Adrenal gland (tissue), 9 donors: ENCODE measurements at regions not wholly inside any gene's neighbourhood (a gene's known extent, or its start where the extent isn't known, plus 50 kb on each side); places are given as distances from the start of the nearest gene placed in this dataset.

Experiments
- DNase-seq, 7 donors: peaks; one replicate each; pipeline ENCODE4 v3.0.0-alpha.2; 2019 to 2020
- H3K27ac ChIP-seq, 5 donors: fragments of 200-600 bp; sonication (generic) in 4 of 5; 1 replicate in 3 of 5; 2 replicates in 2 of 5; pipeline versions ENCODE4 v1.5.1 to v1.8.0; 2016 to 2020; ENCODE audit warnings: mild to moderate bottlenecking in 1 of 5
- H3K27me3 ChIP-seq: fragments of 200-600 bp; 2 replicates; pipeline ENCODE4 v1.8.0; 2021
- H3K36me3 ChIP-seq, 2 donors: fragments of 200-600 bp; replicated peaks in 1 of 2; 1 replicate in 1 of 2; 2 replicates in 1 of 2; pipeline versions ENCODE4 v1.5.1 to v1.8.0; 2018 to 2022
- H3K4me1 ChIP-seq, 2 donors: fragments of 200-600 bp; replicated peaks in 1 of 2; 1 replicate in 1 of 2; 2 replicates in 1 of 2; pipeline versions ENCODE4 v1.5.1 to v1.8.0; 2018 to 2021
- H3K4me3 ChIP-seq, 4 donors: fragments of 200-600 bp; sonication (generic) in 3 of 4; one replicate each; pipeline ENCODE4 v1.5.1; 2016 to 2018
- H3K9me3 ChIP-seq, 3 donors: fragments of 200-600 bp; sonication (generic) in 1 of 3; replicated peaks in 1 of 3; 1 replicate in 2 of 3; 2 replicates in 1 of 3; pipeline versions ENCODE4 v1.5.1 to v1.8.0; 2016 to 2021
- CTCF ChIP-seq, 6 experiments: fragments of 450-650 bp in 4 of 6; fragments of 200-600 bp in 2 of 6; sonication (generic) in 1 of 6; IDR thresholded peaks; 1 replicate in 5 of 6; 2 replicates in 1 of 6; pipeline versions ENCODE4 v1.5.1 to v1.8.0; 2016 to 2021; ENCODE audit warnings: antibody characterized with exemption in 6 of 6, mild to moderate bottlenecking in 2 of 6, moderate library complexity in 1 of 6
- POLR2A ChIP-seq, 2 donors: fragments of 450-650 bp; IDR thresholded peaks; one replicate each; pipeline ENCODE4 v1.6.1; 2017; ENCODE audit warnings: antibody characterized with exemption in 2 of 2, mild to moderate bottlenecking in 2 of 2, moderate library complexity in 1 of 2
- WGBS, 4 donors: extraction: QIAGEN DNeasy Blood & Tissue Kit in 2 of 4; methylation state at CpG; one replicate each; pipeline versions ENCODE4 v1.1.5 to v1.1.7; 2013 to 2017; 5-methylcytosine and 5-hydroxymethylcytosine counted together
- intact Hi-C, 2 donors: fragments of 100-400 bp; cut with DNase I; formaldehyde crosslinking; loops; one replicate each; pipeline versions ENCODE4 v1.14.1 to v1.15.0; 2022 to 2023
- donor health status: healthy with polysubstance abuse.
- donor health status: Bipolar disorder and iron deficiency.
- donor health status: DM: yes; HTN: yes; CAD: no.
- donor health status: DM: no; HTN: no; CAD: no.
- donor health status: DM: no; HTN: no; CAD: no.

GRCh38 chr3:17985658-17986347 is 243.4 kb upstream of the TBC1D5 start:
- Histone ChIP-seq H3K27me3 (no peaks in the 10 kb centered on the region), H3K27ac (no peak overlapping the region), H3K9me3 (no peaks in the 10 kb centered on the region), H3K4me3 (no peak overlapping the region), H3K4me1 (no peaks in the 10 kb centered on the region), H3K36me3 (no peaks in the 10 kb centered on the region)
- intact Hi-C loops: no loop called here
- no peak for DNase-seq
- no peak for TF ChIP-seq POLR2A (IDR thresholded peaks at IDR 0.05)
- no peak for TF ChIP-seq CTCF (IDR thresholded peaks at IDR 0.05)
- 35 to 45% (median 37%) methylated on average over 2 of the region's 2 CpGs for WGBS, 4 donors

GRCh38 chr3:17983106-17983505 is 240.7 kb upstream of the TBC1D5 start:
- H3K27me3 ChIP-seq: no peaks in the 10 kb centered on the region
- H3K4me3 ChIP-seq: no peak overlapping the region
- WGBS, 4 donors: 78 to 92% (median 84%) methylated on average over 3 of the region's 3 CpGs
- intact Hi-C loops: no loop called here
- no peak for DNase-seq
- no peaks in the 10 kb centered on the region for H3K9me3 ChIP-seq
- TF ChIP-seq POLR2A (IDR thresholded peaks at IDR 0.05) (no peak), CTCF (IDR thresholded peaks at IDR 0.05) (no peak)
- no peak overlapping the region for H3K27ac ChIP-seq
- H3K4me1 ChIP-seq: no peaks in the 10 kb centered on the region
- no peaks in the 10 kb centered on the region for H3K36me3 ChIP-seq

- no peaks in the 10 kb centered on the region for H3K9me3 ChIP-seq
- no peak for DNase-seq
- no peaks in the 10 kb centered on the region for H3K36me3 ChIP-seq
- WGBS, 4 donors: 82 to 94% (median 88%) methylated on average over 3 of the region's 3 CpGs
- H3K27ac ChIP-seq: no peak overlapping the region
- H3K4me3 ChIP-seq: no peak overlapping the region
- intact Hi-C loops: no loop called here
- H3K4me1 ChIP-seq: no peaks in the 10 kb centered on the region
- H3K27me3 ChIP-seq: no peaks in the 10 kb centered on the region
- no peak for TF ChIP-seq POLR2A (IDR thresholded peaks at IDR 0.05)
- no peak for TF ChIP-seq CTCF (IDR thresholded peaks at IDR 0.05)
Observed at GRCh38 chr3:17982211-17982880, 239.9 kb upstream of the TBC1D5 start.

- Histone ChIP-seq H3K27ac (no peak overlapping the region), H3K9me3 (no peaks in the 10 kb centered on the region), H3K4me3 (no peak overlapping the region), H3K27me3 (no peaks in the 10 kb centered on the region), H3K36me3 (no peaks in the 10 kb centered on the region), H3K4me1 (no peaks in the 10 kb centered on the region)
- intact Hi-C loops: no loop called here
- WGBS, 4 donors: 62 to 88% (median 82%) methylated on average over 2 of the region's 2 CpGs
- DNase-seq: no peak
- TF ChIP-seq POLR2A (IDR thresholded peaks at IDR 0.05) (no peak), CTCF (IDR thresholded peaks at IDR 0.05) (no peak)
Observed at GRCh38 chr3:17980863-17981262, 238.4 kb upstream of the TBC1D5 start.
